IPS-20b (cell line): ENCODE measurements at regions not wholly inside any gene's neighbourhood (a gene's known extent, or its start where the extent isn't known, plus 50 kb on each side); places are given as distances from the start of the nearest gene placed in this dataset.
"Not testable (repeated sequence)": the region's sequence is repeated elsewhere in the genome, so short reads cannot be mapped to it uniquely, and the experiment has no call there.

Experiments
- H3K27ac ChIP-seq: one replicate; pipeline ENCODE4 v1.5.1; 2013; ENCODE audit warnings: low read length
- H3K27me3 ChIP-seq: 2 replicates; pipeline ENCODE4 v1.6.1; 2013; ENCODE audit warnings: mild to moderate bottlenecking, low read length, inconsistent platforms; ENCODE audit not compliant: insufficient read depth
- H3K36me3 ChIP-seq: 2 replicates; pipeline ENCODE4 v1.6.1; 2013; ENCODE audit warnings: low read depth, mild to moderate bottlenecking, inconsistent platforms, low read length, moderate library complexity; ENCODE audit not compliant: insufficient read depth
- H3K4me1 ChIP-seq: 2 replicates; pipeline ENCODE4 v1.6.1; 2013; ENCODE audit warnings: mild to moderate bottlenecking, control low read depth, inconsistent platforms, low read length, moderate library complexity; ENCODE audit not compliant: insufficient read depth
- H3K4me3 ChIP-seq: 2 replicates; pipeline ENCODE4 v1.5.1; 2013; ENCODE audit warnings: mild to moderate bottlenecking, low read length, inconsistent platforms
- H3K9ac ChIP-seq: 2 replicates; pipeline ENCODE4 v1.6.1; 2013; ENCODE audit warnings: low read depth, mild to moderate bottlenecking, inconsistent platforms, low read length, moderate library complexity
- H3K9me3 ChIP-seq: 2 replicates; pipeline ENCODE4 v1.6.1; 2013; ENCODE audit warnings: mild to moderate bottlenecking, low read depth, low read length, inconsistent platforms; ENCODE audit not compliant: insufficient read depth

- H3K9me3 ChIP-seq, result peaks cover 85% of the 10 kb centered on the region
- not testable (repeated sequence) for H3K36me3 ChIP-seq, H3K4me1 ChIP-seq, H3K27me3 ChIP-seq, H3K9ac ChIP-seq, H3K27ac ChIP-seq, H3K4me3 ChIP-seq
These were observed 1812.2 kb upstream of the DEFB115 start for GRCh38 chr20:29445050-29445907.

GRCh38 chr20:29447517-29448484 is 1809.7 kb upstream of the DEFB115 start:
- H3K27ac ChIP-seq, H3K4me3 ChIP-seq, H3K4me1 ChIP-seq, H3K27me3 ChIP-seq, H3K36me3 ChIP-seq, H3K9ac ChIP-seq: not testable (repeated sequence)
- H3K9me3 ChIP-seq, result peaks cover 78% of the 10 kb centered on the region

- Histone ChIP-seq H3K9me3 (peaks cover 78% of the 10 kb centered on the region), H3K36me3 (no peaks in the 10 kb centered on the region), H3K27me3 (no peaks in the 10 kb centered on the region), H3K4me3 (no peak overlapping the region), H3K4me1 (no peaks in the 10 kb centered on the region), H3K27ac (no peak overlapping the region), H3K9ac (no peak overlapping the region)
These were observed 1808.5 kb upstream of the DEFB115 start for GRCh38 chr20:29448806-29449470.

- Histone ChIP-seq H3K36me3 (no peaks in the 10 kb centered on the region), H3K27me3 (no peaks in the 10 kb centered on the region), H3K4me1 (no peaks in the 10 kb centered on the region), H3K9me3 (peaks cover 79% of the 10 kb centered on the region), H3K4me3 (no peak overlapping the region), H3K27ac (no peak overlapping the region), H3K9ac (no peak overlapping the region)
These were observed 1805.3 kb upstream of the DEFB115 start for GRCh38 chr20:29452186-29452585.

DNA sequence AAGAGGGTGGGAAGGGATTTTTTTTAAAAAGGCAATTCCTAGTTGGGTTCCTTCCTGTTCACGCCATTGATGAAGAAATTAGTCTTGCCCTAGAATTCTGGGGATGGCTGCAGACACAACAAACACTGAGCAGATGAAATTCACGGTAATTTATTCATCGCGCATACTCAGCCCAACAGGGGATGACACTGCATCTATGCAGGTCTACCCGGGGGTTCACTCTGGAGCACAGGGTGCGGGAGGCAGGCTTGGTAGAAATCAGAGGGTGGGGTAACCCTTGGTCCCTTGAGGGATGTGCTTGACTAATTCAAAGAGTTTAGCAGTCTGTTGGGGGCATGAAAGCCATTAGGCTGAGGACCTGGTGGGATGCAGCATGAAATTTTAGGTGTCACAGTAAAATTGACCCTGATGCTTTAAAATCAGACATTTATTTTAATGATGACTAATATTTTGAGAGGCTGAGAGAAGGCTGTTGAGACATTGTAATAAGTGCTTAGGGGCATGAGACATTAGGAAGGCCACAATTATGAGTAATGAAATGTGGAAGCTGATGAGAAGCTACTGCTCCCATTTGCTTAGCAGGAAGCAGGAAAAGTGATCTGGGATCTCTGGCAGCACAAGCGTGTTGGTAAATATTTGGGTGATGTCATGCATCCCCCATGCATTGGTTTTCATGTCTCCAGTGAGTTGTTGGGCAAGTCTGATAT is 1800.3 kb upstream of the DEFB115 start:
- H3K36me3 ChIP-seq, H3K9ac ChIP-seq, H3K27me3 ChIP-seq, H3K27ac ChIP-seq, H3K4me1 ChIP-seq, H3K4me3 ChIP-seq: not testable (repeated sequence)
- H3K9me3 ChIP-seq, result peaks cover 92% of the 10 kb centered on the region

- no peak overlapping the region for H3K9ac ChIP-seq
These were observed 1784.9 kb upstream of the DEFB115 start for GRCh38 chr20:29472606-29473005.

GRCh38 chr20:29492840-29493239 is 1764.6 kb upstream of the DEFB115 start:
- H3K27me3 ChIP-seq, H3K36me3 ChIP-seq, H3K4me1 ChIP-seq, H3K27ac ChIP-seq, H3K4me3 ChIP-seq, H3K9ac ChIP-seq: not testable (repeated sequence)
- peaks cover 56% of the 10 kb centered on the region for H3K9me3 ChIP-seq

More at GRCh38 chr20:29472606-29473005, 1784.9 kb upstream of the DEFB115 start:
- peaks cover 54% of the 10 kb centered on the region for H3K9me3 ChIP-seq
- no peaks in the 10 kb centered on the region for H3K27me3 ChIP-seq
- no peaks in the 10 kb centered on the region for H3K36me3 ChIP-seq
- no peak overlapping the region for H3K4me3 ChIP-seq
- no peaks in the 10 kb centered on the region for H3K4me1 ChIP-seq
- H3K27ac ChIP-seq, result no peak overlapping the region

- H3K27ac ChIP-seq, H3K27me3 ChIP-seq, H3K9ac ChIP-seq, H3K4me3 ChIP-seq, H3K4me1 ChIP-seq, H3K36me3 ChIP-seq: not testable (repeated sequence)
- peaks cover 66% of the 10 kb centered on the region for H3K9me3 ChIP-seq
These were observed 1760.7 kb upstream of the DEFB115 start for GRCh38 chr20:29496767-29497166.

- no peaks in the 10 kb centered on the region for H3K27me3 ChIP-seq
- no peak overlapping the region for H3K4me3 ChIP-seq
- no peaks in the 10 kb centered on the region for H3K36me3 ChIP-seq
- peaks cover 64% of the 10 kb centered on the region for H3K9me3 ChIP-seq
- H3K4me1 ChIP-seq, result no peaks in the 10 kb centered on the region
- H3K27ac ChIP-seq, result no peak overlapping the region
- no peak overlapping the region for H3K9ac ChIP-seq
These were observed 1760.2 kb upstream of the DEFB115 start for GRCh38 chr20:29497261-29497671.

DNA sequence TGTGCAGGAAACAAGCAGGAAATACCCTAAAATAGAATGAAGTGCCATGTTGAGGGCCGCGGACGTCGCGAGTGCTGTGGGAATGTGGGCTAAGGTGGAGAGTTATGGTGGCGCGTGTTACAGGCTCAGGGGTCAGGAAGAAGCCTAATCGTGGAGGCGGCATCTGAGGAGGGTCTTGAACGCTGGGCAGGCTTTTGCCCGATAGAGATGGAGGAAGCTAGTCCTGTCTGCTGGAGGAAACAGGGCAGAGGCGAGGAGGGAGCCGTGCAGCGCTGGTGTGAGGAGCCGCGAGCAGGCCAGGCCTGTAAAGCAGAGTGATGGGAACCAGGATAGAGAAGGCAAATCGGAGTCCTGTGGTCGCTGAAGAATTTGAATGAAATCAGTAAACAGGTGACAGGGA is 1759.8 kb upstream of the DEFB115 start:
- not testable (repeated sequence) for H3K27ac ChIP-seq, H3K4me1 ChIP-seq, H3K27me3 ChIP-seq, H3K9ac ChIP-seq, H3K4me3 ChIP-seq, H3K36me3 ChIP-seq
- peaks cover 61% of the 10 kb centered on the region for H3K9me3 ChIP-seq

DNA sequence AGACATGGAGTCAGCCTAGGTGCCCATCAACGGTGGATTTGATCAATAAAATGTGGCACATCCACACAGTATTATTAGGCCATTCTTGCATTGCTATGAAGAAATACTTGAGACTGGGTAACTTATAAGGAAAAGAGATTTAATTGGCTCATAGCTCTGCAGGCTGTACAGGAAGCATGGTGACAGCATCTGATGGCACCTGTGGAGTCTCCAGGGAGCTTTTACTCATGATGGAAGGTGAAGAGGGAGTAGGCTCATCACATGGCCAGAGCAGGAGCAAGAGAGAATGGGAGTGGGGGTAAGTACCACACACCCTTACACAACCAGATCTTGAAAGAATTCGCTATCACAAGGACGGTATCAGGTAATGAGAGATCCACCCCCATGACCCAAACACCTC is 1756.7 kb upstream of the DEFB115 start:
- H3K27me3 ChIP-seq, H3K9ac ChIP-seq, H3K4me1 ChIP-seq, H3K4me3 ChIP-seq, H3K27ac ChIP-seq, H3K36me3 ChIP-seq: not testable (repeated sequence)
- peaks cover 43% of the 10 kb centered on the region for H3K9me3 ChIP-seq
